Esophagus muscularis mucosa (tissue), 4 donors: ENCODE measurements at regions not wholly inside any gene's neighbourhood (a gene's known extent, or its start where the extent isn't known, plus 50 kb on each side); places are given as distances from the start of the nearest gene placed in this dataset.
"Not testable (repeated sequence)": the region's sequence is repeated elsewhere in the genome, so short reads cannot be mapped to it uniquely, and the experiment has no call there.

Experiments
- DNase-seq: peaks from one replicate; pipeline ENCODE4 v3.0.0-alpha.2; 2017; ENCODE audit errors: extremely low spot score
- H3K27ac ChIP-seq, 4 donors: fragments of 200-600 bp; sonication (generic); replicated peaks in 1 of 4; 1 replicate in 3 of 4; 2 replicates in 1 of 4; pipeline ENCODE4 v1.5.1; 2016 to 2019; ENCODE audit warnings: mild to moderate bottlenecking in 1 of 4
- H3K27me3 ChIP-seq, 4 donors: fragments of 200-600 bp; sonication (generic); one replicate each; pipeline versions ENCODE4 v1.5.1 to v1.6.0; 2016 to 2019
- H3K36me3 ChIP-seq, 4 donors: fragments of 200-600 bp; sonication (generic); one replicate each; pipeline ENCODE4 v1.5.1; 2016 to 2019
- H3K4me1 ChIP-seq, 4 donors: fragments of 200-600 bp; sonication (generic); one replicate each; pipeline ENCODE4 v1.5.1; 2016 to 2019
- H3K4me3 ChIP-seq, 4 donors: fragments of 200-600 bp; sonication (generic); 1 replicate in 2 of 4; 2 replicates in 2 of 4; pipeline ENCODE4 v1.5.1; 2016 to 2019; ENCODE audit warnings: mild to moderate bottlenecking in 4 of 4, moderate library complexity in 1 of 4
- H3K9me3 ChIP-seq, 4 donors: fragments of 200-600 bp; sonication (generic); 1 replicate in 3 of 4; 2 replicates in 1 of 4; pipeline ENCODE4 v1.5.1; 2016 to 2019
- EP300 ChIP-seq: sonication (generic); formaldehyde crosslinking; IDR thresholded peaks from one replicate; pipeline ENCODE4 v1.6.1; 2017; ENCODE audit warnings: antibody characterized with exemption
- POLR2A ChIP-seq: fragments of 450-650 bp; IDR thresholded peaks from one replicate; pipeline ENCODE4 v1.6.1; 2017; ENCODE audit warnings: antibody characterized with exemption, moderate library complexity, mild to moderate bottlenecking, low read depth
- POLR2AphosphoS5 ChIP-seq, 2 donors: sonication (generic); formaldehyde crosslinking; IDR thresholded peaks; one replicate each; pipeline ENCODE4 v1.6.1; 2017; ENCODE audit warnings: antibody characterized with exemption in 2 of 2
- WGBS: methylation state at CpG from one replicate; pipeline ENCODE4 v1.1.5; 2018; 5-methylcytosine and 5-hydroxymethylcytosine counted together
- intact Hi-C: fragments of 100-400 bp; cut with DNase I; formaldehyde crosslinking; loops from one replicate; pipeline ENCODE4 v1.15.1; 2023
- TF ChIP-seq, protein P1 (sequence below), 3 experiments: fragments of 200-600 bp in 2 of 3; fragments of 450-650 bp in 1 of 3; sonication (generic) in 2 of 3; IDR thresholded peaks; one replicate each; pipeline ENCODE4 v1.5.1; 2017 to 2019; ENCODE audit warnings: antibody characterized with exemption in 3 of 3, mild to moderate bottlenecking in 2 of 3, moderate library complexity in 1 of 3

GRCh38 chr17:21482189-21482865, 106.2 kb downstream of the KCNJ12 start:
- no peaks in the 10 kb centered on the region for H3K4me1 ChIP-seq
- no peaks in the 10 kb centered on the region for H3K36me3 ChIP-seq
- TF ChIP-seq, protein P1, sequence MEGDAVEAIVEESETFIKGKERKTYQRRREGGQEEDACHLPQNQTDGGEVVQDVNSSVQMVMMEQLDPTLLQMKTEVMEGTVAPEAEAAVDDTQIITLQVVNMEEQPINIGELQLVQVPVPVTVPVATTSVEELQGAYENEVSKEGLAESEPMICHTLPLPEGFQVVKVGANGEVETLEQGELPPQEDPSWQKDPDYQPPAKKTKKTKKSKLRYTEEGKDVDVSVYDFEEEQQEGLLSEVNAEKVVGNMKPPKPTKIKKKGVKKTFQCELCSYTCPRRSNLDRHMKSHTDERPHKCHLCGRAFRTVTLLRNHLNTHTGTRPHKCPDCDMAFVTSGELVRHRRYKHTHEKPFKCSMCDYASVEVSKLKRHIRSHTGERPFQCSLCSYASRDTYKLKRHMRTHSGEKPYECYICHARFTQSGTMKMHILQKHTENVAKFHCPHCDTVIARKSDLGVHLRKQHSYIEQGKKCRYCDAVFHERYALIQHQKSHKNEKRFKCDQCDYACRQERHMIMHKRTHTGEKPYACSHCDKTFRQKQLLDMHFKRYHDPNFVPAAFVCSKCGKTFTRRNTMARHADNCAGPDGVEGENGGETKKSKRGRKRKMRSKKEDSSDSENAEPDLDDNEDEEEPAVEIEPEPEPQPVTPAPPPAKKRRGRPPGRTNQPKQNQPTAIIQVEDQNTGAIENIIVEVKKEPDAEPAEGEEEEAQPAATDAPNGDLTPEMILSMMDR (IDR thresholded peaks at IDR 0.05): no peak
- TF ChIP-seq EP300 (no peak), POLR2AphosphoS5 (IDR thresholded peaks at IDR 0.05) (no peak), POLR2A (no peak)
- DNase-seq: no peak
- H3K27me3 ChIP-seq: peaks cover 0 to 35% (median 0%) of the 10 kb centered on the region in 4 donors
- no peak overlapping the region for H3K27ac ChIP-seq
- H3K4me3 ChIP-seq: no peak overlapping the region
- intact Hi-C loops: no loop called here
- WGBS: 43% methylated on average over 9 of the region's 9 CpGs
- H3K9me3 ChIP-seq: peaks cover 0 to 15% (median 11%) of the 10 kb centered on the region in 4 donors

DNA sequence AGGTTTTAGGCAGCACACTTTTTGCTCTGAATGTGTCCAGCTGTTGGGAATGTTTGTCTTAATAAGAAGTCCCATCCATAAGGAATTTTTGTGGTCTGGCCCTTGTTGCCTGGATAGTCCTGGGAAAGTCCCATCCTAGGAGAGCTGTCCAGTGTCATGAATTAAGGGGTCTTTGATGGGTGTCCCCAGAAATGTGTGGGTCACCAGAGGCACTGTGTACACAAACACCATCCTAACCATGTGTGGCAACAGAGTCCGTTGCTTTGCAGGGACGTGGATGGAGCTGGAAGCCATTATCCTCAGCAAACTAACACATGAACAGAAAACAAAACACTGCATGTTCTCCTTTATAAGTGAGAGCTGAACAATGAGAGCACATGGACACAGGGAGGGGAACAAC, 111.9 kb downstream of the KCNJ12 start:
- H3K36me3 ChIP-seq, H3K27me3 ChIP-seq, intact Hi-C loops, H3K27ac ChIP-seq, H3K9me3 ChIP-seq, H3K4me3 ChIP-seq, H3K4me1 ChIP-seq, DNase-seq: not testable (repeated sequence)
- WGBS: 81% methylated on average over 2 of the region's 2 CpGs

GRCh38 chr17:21493993-21494392, 117.8 kb downstream of the KCNJ12 start:
- H3K27ac ChIP-seq: no peak overlapping the region
- H3K4me1 ChIP-seq: no peaks in the 10 kb centered on the region
- no peak for DNase-seq
- 94% methylated on average over 10 of the region's 10 CpGs for WGBS
- no peaks in the 10 kb centered on the region for H3K36me3 ChIP-seq
- no peak overlapping the region for H3K4me3 ChIP-seq
- intact Hi-C loops: no loop called here
- H3K27me3 ChIP-seq: peaks cover 0 to 27% (median 0%) of the 10 kb centered on the region in 4 donors
- H3K9me3 ChIP-seq: no peaks in the 10 kb centered on the region
- TF ChIP-seq, protein P1 (IDR thresholded peaks at IDR 0.05): no peak
- TF ChIP-seq POLR2AphosphoS5 (IDR thresholded peaks at IDR 0.05) (no peak), EP300 (no peak), POLR2A (no peak)

DNA sequence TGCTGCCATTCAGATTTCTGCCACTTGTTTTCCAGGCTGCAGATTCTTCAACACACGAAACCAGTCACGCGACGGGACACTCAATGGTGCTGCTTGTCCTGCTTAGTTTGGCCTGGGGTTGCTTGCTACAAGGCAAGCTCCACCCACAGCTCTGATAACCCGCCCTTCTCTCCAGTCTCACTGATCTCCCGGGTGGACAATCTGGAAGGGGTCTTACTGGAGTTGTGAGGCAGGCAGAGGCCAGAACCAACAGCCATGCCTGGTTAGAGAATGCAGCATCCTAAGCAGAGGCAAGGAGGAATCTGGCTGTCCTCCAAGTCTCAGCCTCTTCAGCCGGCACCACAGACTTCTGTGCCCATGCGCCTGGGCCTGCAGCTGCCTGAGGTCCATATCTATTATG, 119.1 kb downstream of the KCNJ12 start:
- Histone ChIP-seq H3K9me3 (no peaks in the 10 kb centered on the region), H3K27ac (no peak overlapping the region), H3K4me3 (no peak overlapping the region), H3K27me3 (peaks cover 0 to 20% (median 0%) of the 10 kb centered on the region in 4 donors), H3K36me3 (no peaks in the 10 kb centered on the region), H3K4me1 (no peaks in the 10 kb centered on the region)
- 75% methylated on average over 8 of the region's 8 CpGs for WGBS
- TF ChIP-seq, protein P1 (IDR thresholded peaks at IDR 0.05): no peak
- no peak for TF ChIP-seq EP300
- DNase-seq: no peak
- intact Hi-C loops: no loop called here

DNA sequence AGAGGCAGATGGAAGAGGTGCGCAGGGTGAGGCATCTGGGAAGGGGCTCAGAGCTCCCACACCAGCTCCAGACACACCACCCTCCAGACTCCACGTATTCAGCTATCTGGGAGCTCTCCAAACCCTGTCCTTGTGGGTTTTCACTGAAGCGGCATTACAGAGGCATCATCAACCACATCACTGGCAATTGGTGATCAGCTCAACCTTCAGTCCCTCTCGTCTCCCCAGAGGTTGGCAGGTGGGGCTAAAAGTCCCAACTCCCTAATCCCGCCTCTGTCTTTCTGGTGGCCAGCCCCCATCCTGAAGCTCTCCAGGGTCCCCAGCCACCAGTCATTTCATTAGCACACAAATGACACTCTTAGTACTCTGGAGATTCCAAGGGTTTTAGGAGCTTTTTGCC, 123.9 kb downstream of the KCNJ12 start:
- 57% methylated on average over 5 of the region's 5 CpGs for WGBS
- Histone ChIP-seq H3K9me3 (no peaks in the 10 kb centered on the region), H3K27ac (no peak overlapping the region), H3K4me3 (no peak overlapping the region), H3K27me3 (peaks cover 0 to 27% (median 0%) of the 10 kb centered on the region in 4 donors), H3K36me3 (no peaks in the 10 kb centered on the region), H3K4me1 (no peaks in the 10 kb centered on the region)
- TF ChIP-seq, protein P1 (IDR thresholded peaks at IDR 0.05): no peak
- TF ChIP-seq EP300 (no peak), POLR2AphosphoS5 (IDR thresholded peaks at IDR 0.05) (no peak)
- no peak for DNase-seq
- intact Hi-C loops: no loop called here

DNA sequence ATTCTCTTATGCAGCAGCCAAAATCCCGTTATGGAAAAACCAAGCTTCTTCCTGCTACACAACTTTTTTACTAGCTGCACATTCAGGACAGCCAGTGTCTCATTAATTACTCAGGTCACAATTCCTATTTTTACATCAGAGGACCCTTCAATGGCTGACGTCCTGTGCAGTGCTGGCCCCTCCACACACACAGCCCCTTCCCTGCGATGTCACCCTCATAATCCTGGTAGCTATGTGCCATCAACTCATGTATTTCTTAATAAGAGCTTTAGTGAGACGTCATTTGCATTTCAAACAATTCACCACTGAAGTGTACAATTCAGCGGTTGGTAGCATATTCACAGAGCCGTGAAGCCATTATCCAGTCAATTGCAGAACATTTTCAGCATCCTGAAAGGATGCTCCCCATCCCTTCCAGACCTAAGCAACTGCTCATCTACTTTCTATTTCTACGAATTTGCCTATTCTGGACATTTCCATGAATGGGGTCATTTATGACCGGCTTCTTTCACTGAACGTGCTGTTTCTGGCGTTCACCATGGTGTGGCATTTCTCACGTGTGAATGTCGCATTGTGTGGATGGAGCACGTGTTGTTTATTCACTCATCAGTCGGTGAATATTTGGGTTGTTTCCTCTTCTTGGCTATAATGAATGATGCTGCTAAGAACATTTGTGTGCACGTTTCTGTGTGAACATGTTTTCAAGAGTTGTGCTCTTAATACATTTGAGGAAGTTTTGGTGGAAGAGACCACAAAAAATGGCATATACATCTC, 126.0 kb downstream of the KCNJ12 start:
- H3K4me1 ChIP-seq, intact Hi-C loops, DNase-seq, H3K4me3 ChIP-seq, H3K36me3 ChIP-seq, H3K9me3 ChIP-seq, H3K27ac ChIP-seq: not testable (repeated sequence)
- 81% methylated on average over 15 of the region's 15 CpGs for WGBS
- H3K27me3 ChIP-seq: peaks cover 0 to 33% (median 0%) of the 10 kb centered on the region in 4 donors
